T-helper 2 cell treated with Interferon-gamma antibody and Interleukin-4, amounts not matched to agents 5 μg/mL and 100 μg/mL, for 36 hours (primary cell): ENCODE measurements at regions not wholly inside any gene's neighbourhood (a gene's known extent, or its start where the extent isn't known, plus 50 kb on each side); places are given as distances from the start of the nearest gene placed in this dataset.

Experiments used
- DNase-seq: peaks from one replicate; pipeline ENCODE4 v3.0.0; 2021; ENCODE audit warnings: low spot score
- H3K27ac Mint-ChIP-seq: one replicate; pipeline ENCODE4 v1.8.0; 2021; ENCODE audit warnings: mild to moderate bottlenecking, mixed read lengths
- H3K27me3 Mint-ChIP-seq: one replicate; pipeline ENCODE4 v1.8.0; 2021; ENCODE audit warnings: low read depth, mixed read lengths
- H3K36me3 Mint-ChIP-seq: one replicate; pipeline ENCODE4 v1.8.0; 2021; ENCODE audit warnings: low read depth, mixed read lengths
- H3K4me1 Mint-ChIP-seq: one replicate; pipeline ENCODE4 v1.8.0; 2021; ENCODE audit warnings: low read depth, mixed read lengths
- H3K4me3 Mint-ChIP-seq: one replicate; pipeline ENCODE4 v1.8.0; 2022; ENCODE audit warnings: mild to moderate bottlenecking, moderate library complexity, mixed read lengths
- H3K9me3 Mint-ChIP-seq: one replicate; pipeline ENCODE4 v1.8.0; 2021; ENCODE audit warnings: mixed read lengths

- DNase-seq = no peak
- H3K27me3 Mint-ChIP-seq = no peaks in the 10 kb centered on the region
- H3K36me3 Mint-ChIP-seq = no peaks in the 10 kb centered on the region
- no peak overlapping the region for H3K27ac Mint-ChIP-seq
- no peaks in the 10 kb centered on the region for H3K4me1 Mint-ChIP-seq
- H3K9me3 Mint-ChIP-seq = peaks cover 22% of the 10 kb centered on the region
- no peak overlapping the region for H3K4me3 Mint-ChIP-seq
Measured at GRCh38 chr5:3343911-3344310, 251.7 kb upstream of the IRX1 start.

DNA sequence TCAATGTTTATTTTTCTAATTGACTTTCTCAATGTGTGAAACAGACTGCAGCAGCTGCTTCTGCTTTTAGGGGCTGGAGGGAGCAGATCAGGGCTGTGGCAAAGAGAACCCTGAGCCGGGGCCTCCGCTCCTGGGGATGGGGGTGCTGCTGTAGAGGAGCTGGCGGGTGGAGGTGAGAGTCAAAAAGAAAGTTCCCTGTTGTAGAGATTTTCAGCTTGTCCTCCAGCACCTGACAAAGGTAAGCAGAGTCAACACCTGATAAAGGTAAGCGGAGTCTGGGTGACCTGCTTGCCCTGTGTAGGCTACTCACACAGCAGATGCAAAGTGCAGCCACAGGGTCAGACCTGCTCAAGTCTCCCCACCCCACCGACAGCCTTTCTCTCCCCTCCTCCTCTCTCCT is 252.4 kb upstream of the IRX1 start:
- H3K4me3 Mint-ChIP-seq = no peak overlapping the region
- H3K27me3 Mint-ChIP-seq = no peaks in the 10 kb centered on the region
- H3K9me3 Mint-ChIP-seq = peaks cover 22% of the 10 kb centered on the region
- H3K4me1 Mint-ChIP-seq = no peaks in the 10 kb centered on the region
- H3K36me3 Mint-ChIP-seq = no peaks in the 10 kb centered on the region
- H3K27ac Mint-ChIP-seq = no peak overlapping the region
- DNase-seq = no peak

DNA sequence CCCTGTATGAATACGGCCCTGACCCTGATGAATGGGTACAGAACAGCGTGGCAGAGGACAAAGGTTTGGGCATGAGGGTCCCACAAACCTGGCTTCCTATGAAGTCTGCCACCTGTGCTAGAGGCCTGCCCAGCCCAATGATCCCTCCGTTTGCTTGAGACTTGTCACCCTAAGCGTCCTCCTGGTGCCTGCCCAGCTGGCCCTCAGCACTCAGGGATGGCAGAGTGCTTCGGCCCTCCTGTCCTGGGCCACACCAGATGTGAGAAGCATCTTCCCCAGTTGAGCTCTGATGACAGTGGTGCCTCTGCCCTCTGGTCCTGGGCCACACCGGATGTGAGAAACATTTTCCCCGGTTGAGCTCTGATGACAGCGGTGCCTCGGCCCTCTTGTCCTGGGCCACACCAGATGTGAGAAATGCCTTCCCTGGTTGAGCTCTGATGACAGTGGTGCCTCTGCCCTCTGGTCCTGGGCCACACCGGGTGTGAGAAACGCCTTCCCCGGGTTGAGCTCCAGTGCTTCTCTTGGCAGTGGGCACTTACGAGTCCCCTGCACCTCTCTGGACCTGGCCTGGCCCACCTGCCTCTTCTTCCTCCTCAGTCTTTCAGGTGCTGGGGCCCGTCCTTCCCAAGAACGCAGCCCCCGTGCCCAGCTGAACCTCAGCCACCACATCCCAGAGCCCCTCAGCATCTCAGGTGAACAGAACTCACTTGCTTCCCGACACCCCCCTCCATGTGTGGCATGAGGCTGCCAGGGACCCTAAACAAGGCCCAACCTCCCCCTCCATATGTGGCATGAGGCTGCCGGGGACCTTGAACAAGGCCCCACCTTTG is 253.1 kb upstream of the IRX1 start:
- no peak for DNase-seq
- Mint-ChIP-seq H3K9me3 (peaks cover 17% of the 10 kb centered on the region), H3K4me3 (no peak overlapping the region), H3K27ac (no peak overlapping the region), H3K27me3 (no peaks in the 10 kb centered on the region), H3K4me1 (no peaks in the 10 kb centered on the region), H3K36me3 (no peaks in the 10 kb centered on the region)

- DNase-seq = no peak
- H3K27me3 Mint-ChIP-seq = no peaks in the 10 kb centered on the region
- H3K4me1 Mint-ChIP-seq = no peaks in the 10 kb centered on the region
- no peak overlapping the region for H3K27ac Mint-ChIP-seq
- peaks cover 11% of the 10 kb centered on the region for H3K9me3 Mint-ChIP-seq
- H3K4me3 Mint-ChIP-seq = no peak overlapping the region
- H3K36me3 Mint-ChIP-seq = no peaks in the 10 kb centered on the region
Measured at GRCh38 chr5:3341446-3342240, 254.0 kb upstream of the IRX1 start.

DNA sequence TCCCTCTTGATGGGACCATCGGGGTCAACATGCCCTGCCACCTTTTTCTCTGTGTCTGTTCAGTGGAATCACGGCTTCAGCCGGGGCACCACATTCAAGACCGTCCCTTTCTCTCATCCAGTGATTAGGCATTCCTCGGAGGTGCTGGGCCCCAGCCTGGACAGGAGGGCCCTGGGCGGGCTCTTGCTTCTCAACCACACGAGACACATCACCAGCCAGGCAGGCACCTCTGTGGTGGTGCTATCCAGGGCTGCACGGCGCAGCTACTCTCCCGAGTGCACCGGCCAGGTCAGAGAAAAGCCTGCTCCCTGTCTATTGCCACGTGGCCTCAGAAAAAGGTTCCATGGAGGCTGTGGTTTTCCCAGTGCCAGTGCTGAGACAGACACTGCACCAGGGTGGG is 255.2 kb upstream of the IRX1 start:
- Mint-ChIP-seq H3K27ac (no peak overlapping the region), H3K27me3 (no peaks in the 10 kb centered on the region), H3K9me3 (peaks cover 7% of the 10 kb centered on the region), H3K36me3 (no peaks in the 10 kb centered on the region), H3K4me3 (no peak overlapping the region), H3K4me1 (no peaks in the 10 kb centered on the region)
- DNase-seq = no peak

DNA sequence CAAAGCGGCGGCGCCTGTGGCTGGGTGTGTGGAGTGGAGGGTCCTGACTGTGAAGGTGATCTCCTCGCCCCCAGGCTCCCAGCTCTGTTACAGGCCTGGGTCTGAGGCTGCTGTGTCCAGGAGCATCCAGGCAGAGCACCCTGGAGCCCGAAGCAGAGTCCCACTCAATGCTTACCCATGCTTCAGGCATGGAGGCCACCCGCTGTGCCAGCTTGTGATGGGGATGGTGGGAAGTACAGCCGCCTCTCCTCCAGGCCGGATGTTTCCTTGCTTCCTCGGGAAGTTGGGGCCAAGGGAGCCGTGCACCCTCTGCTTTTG is 255.9 kb upstream of the IRX1 start:
- Mint-ChIP-seq H3K36me3 (no peaks in the 10 kb centered on the region), H3K4me1 (no peaks in the 10 kb centered on the region), H3K27me3 (no peaks in the 10 kb centered on the region), H3K9me3 (peaks cover 7% of the 10 kb centered on the region), H3K4me3 (no peak overlapping the region), H3K27ac (no peak overlapping the region)
- DNase-seq = no peak

DNA sequence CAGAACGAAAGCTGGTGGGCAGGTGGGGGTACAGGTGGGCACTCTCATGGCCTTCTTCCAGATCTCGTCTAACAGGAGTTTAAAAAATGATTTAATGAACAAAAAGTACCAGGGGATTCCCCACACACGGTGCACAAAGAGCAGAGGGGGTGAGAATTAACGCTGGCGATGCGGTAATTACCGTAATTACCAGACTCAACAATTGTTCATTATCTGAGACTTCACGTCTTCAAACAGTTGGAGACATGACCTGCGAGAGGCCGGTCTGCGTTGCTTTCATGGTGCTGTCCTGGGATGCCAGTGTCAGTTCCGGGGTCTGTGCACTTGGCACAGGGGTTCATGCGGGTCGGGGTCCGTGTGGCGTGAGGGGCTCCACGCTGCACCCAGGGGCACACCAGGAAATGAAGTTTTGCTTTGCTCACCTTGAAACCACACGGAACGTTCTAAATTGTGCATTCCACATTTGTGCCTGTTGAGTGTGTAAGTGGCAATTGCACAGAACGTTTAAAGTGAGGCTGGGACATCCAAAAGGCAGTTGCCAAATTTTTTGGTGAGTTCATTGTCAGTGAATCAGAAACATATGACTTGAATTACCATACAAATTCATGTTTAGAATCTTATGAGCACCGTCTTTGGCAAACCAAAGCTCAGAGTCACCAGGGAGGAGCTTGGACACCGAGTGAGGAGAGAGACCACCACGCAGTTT is 256.4 kb upstream of the IRX1 start:
- Mint-ChIP-seq H3K9me3 (peaks cover 7% of the 10 kb centered on the region), H3K27me3 (no peaks in the 10 kb centered on the region), H3K4me3 (no peak overlapping the region), H3K27ac (no peak overlapping the region), H3K4me1 (no peaks in the 10 kb centered on the region), H3K36me3 (no peaks in the 10 kb centered on the region)
- DNase-seq = no peak

DNA sequence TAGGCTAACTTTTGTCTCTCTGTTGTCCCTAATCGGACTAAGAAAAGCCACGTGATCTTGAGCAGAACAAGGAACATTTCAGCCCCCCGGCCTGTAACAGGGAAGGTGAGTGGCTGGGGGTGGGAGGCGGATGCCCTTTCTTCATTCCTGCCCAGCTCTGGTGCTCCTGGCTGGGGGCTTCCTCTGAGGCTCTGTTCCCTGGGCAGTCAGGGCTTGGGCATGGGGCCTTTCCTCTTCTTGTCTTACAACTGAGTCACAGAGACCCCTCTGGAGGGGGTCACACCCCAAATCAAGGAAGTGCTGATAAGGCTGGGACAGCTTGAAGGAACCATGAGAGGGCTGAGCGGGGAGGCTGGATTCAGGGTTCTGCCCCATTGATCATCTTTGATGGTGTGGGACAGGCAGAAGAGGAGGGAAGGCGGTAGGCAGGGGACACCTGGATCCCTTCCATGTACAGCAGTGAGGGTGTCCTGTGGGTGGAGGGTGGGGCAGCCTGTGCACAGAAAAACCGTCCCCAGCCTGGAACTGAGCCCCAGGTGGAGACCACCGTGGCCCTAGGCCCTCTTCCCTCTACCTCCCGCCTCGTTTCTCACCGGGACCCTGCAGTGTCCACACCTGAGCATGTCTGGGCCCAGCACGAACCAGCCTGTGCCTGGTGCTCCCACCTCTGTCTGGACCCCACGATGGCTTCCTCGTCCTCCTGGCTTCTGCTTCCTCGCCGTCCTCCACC is 257.7 kb upstream of the IRX1 start:
- Mint-ChIP-seq H3K36me3 (no peaks in the 10 kb centered on the region), H3K27ac (no peak overlapping the region), H3K4me1 (no peaks in the 10 kb centered on the region), H3K27me3 (no peaks in the 10 kb centered on the region), H3K9me3 (peaks cover 7% of the 10 kb centered on the region), H3K4me3 (no peak overlapping the region)
- DNase-seq = no peak

DNA sequence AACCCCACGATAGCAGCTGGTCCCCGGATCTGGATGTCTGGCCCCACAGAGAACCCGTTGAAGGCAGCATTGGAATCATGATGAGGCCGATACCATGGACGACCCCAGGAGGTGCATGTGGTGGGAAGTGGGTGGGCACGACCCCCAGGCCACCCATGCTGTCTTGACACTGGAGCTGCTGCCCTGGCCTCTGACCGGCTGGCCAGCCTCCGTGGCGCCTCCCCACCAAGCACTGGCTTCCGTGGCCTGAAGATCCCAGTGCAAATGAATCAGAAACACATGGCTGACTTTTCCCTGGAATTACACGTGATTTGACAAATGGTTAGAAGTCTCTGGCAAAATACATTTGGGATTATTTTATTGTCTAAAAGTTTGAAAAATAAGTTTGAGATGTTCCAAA is 259.0 kb upstream of the IRX1 start:
- H3K27ac Mint-ChIP-seq = no peak overlapping the region
- H3K27me3 Mint-ChIP-seq = no peaks in the 10 kb centered on the region
- no peak overlapping the region for H3K4me3 Mint-ChIP-seq
- no peak for DNase-seq
- no peaks in the 10 kb centered on the region for H3K36me3 Mint-ChIP-seq
- H3K4me1 Mint-ChIP-seq = no peaks in the 10 kb centered on the region
- peaks cover 9% of the 10 kb centered on the region for H3K9me3 Mint-ChIP-seq

DNA sequence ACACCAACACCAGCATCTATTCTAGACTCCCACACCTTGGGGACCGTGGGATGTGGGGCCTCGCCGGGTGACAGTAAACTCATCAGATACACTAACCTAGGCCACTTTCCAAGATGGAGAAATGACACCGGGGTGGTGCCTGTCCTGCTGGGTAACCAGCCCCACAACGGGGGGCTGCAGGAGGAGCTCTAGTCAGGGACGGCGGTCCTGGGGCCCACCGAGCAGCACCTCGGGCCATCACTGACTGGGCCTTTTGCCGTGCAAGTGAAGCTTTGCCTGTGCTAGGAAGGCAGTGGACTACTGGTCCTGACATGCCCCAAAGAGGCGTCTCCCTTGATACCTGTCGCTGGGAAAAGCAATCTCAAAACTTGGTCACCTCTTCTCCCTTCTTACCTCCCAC is 260.3 kb upstream of the IRX1 start:
- H3K9me3 Mint-ChIP-seq = peaks cover 12% of the 10 kb centered on the region
- no peaks in the 10 kb centered on the region for H3K27me3 Mint-ChIP-seq
- H3K27ac Mint-ChIP-seq = no peak overlapping the region
- H3K4me3 Mint-ChIP-seq = no peak overlapping the region
- H3K36me3 Mint-ChIP-seq = no peaks in the 10 kb centered on the region
- no peak for DNase-seq
- H3K4me1 Mint-ChIP-seq = no peaks in the 10 kb centered on the region

DNA sequence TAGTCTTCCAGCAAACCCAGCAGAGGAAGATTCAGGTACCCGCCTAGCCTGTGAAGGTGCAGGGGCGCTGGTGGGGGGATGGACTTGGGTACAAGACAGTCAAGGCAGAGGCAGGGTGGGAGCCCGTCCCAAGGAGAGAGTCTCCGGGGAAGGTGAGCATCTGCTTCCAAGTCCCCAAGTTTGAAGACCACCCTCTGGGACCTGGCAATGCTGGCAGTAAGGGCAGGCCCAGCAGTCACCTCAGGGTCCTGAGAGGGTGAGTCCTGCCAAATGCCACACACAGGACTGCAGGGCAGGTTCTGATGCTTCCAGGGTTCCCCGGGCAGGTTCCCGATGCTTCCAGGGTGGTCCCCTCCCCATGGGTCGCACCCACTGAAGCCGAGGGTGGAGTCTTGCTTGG is 261.8 kb upstream of the IRX1 start:
- H3K4me1 Mint-ChIP-seq = no peaks in the 10 kb centered on the region
- H3K27ac Mint-ChIP-seq = no peak overlapping the region
- H3K4me3 Mint-ChIP-seq = no peak overlapping the region
- no peaks in the 10 kb centered on the region for H3K36me3 Mint-ChIP-seq
- no peaks in the 10 kb centered on the region for H3K27me3 Mint-ChIP-seq
- H3K9me3 Mint-ChIP-seq = peaks cover 13% of the 10 kb centered on the region
- no peak for DNase-seq

- Mint-ChIP-seq H3K36me3 (no peaks in the 10 kb centered on the region), H3K9me3 (peaks cover 15% of the 10 kb centered on the region), H3K27me3 (no peaks in the 10 kb centered on the region)
Measured at GRCh38 chr5:3333105-3333504, 262.5 kb upstream of the IRX1 start.

GRCh38 chr5:3331819-3332218 is 263.8 kb upstream of the IRX1 start:
- H3K9me3 Mint-ChIP-seq = peaks cover 16% of the 10 kb centered on the region
- no peak overlapping the region for H3K27ac Mint-ChIP-seq
- H3K27me3 Mint-ChIP-seq = no peaks in the 10 kb centered on the region
- no peak overlapping the region for H3K4me3 Mint-ChIP-seq
- DNase-seq = no peak
- no peaks in the 10 kb centered on the region for H3K36me3 Mint-ChIP-seq
- H3K4me1 Mint-ChIP-seq = no peaks in the 10 kb centered on the region

More at GRCh38 chr5:3333105-3333504, 262.5 kb upstream of the IRX1 start:
- no peak overlapping the region for H3K4me3 Mint-ChIP-seq
- no peak for DNase-seq
- H3K4me1 Mint-ChIP-seq = no peaks in the 10 kb centered on the region
- no peak overlapping the region for H3K27ac Mint-ChIP-seq

DNA sequence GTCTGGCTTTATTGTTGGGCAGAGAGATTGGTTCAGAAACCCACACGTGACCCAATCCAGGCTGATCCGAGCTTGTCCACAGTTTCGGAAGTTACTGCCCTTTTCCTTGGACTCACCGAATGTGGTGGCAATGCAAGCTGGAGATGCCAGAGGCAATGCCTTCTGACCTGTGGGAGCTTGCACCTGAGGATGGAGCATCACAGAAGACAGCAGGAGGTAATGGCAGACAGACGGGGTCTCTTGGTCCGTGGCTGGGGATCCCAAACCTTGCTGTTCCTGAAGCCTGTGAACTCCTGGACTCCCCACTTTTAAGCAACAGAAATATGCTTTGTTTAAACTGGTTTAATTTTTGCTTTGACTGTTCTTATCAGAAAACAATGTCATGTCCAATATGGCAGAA is 265.2 kb upstream of the IRX1 start:
- DNase-seq = no peak
- no peak overlapping the region for H3K4me3 Mint-ChIP-seq
- no peaks in the 10 kb centered on the region for H3K27me3 Mint-ChIP-seq
- no peak overlapping the region for H3K27ac Mint-ChIP-seq
- peaks cover 21% of the 10 kb centered on the region for H3K9me3 Mint-ChIP-seq
- H3K36me3 Mint-ChIP-seq = no peaks in the 10 kb centered on the region
- H3K4me1 Mint-ChIP-seq = no peaks in the 10 kb centered on the region
